Activated T-cell treated with anti-CD3 and anti-CD28 coated beads, Interleukin-2, amount 50 U/mL, for 72 hours (primary cell): ENCODE measurements at regions not wholly inside any gene's neighbourhood (a gene's known extent, or its start where the extent isn't known, plus 50 kb on each side); places are given as distances from the start of the nearest gene placed in this dataset.

Source experiments
- ATAC-seq, 2 donors: fragments of 150-1000 bp; cut with Tn5 transposase; replicated peaks in 1 of 2; 2 replicates each; pipeline ENCODE4 v1.10.0; 2021; ENCODE audit warnings: moderate library complexity in 2 of 2, mild to moderate bottlenecking in 1 of 2
- DNase-seq, 2 donors: peaks; one replicate each; pipeline ENCODE4 v3.0.0; 2021 to 2022; ENCODE audit warnings: mixed read lengths in 1 of 2
- H3K27ac Mint-ChIP-seq: one replicate; pipeline ENCODE4 v1.8.0; 2022; ENCODE audit warnings: mild to moderate bottlenecking, moderate library complexity, mixed read lengths
- H3K27me3 Mint-ChIP-seq: one replicate; pipeline ENCODE4 v1.8.0; 2022; ENCODE audit warnings: low read depth, mixed read lengths
- H3K36me3 Mint-ChIP-seq, 2 donors: one replicate each; pipeline ENCODE4 v1.8.0; 2022; ENCODE audit warnings: mixed read lengths in 2 of 2, mild to moderate bottlenecking in 1 of 2; ENCODE audit not compliant: insufficient read depth in 2 of 2
- H3K4me1 Mint-ChIP-seq: one replicate; pipeline ENCODE4 v1.8.0; 2022; ENCODE audit warnings: low read depth, mixed read lengths
- H3K4me3 Mint-ChIP-seq, 2 donors: one replicate each; pipeline ENCODE4 v1.8.0; 2022; ENCODE audit warnings: mild to moderate bottlenecking in 2 of 2, mixed read lengths in 2 of 2, moderate library complexity in 2 of 2
- H3K9me3 Mint-ChIP-seq, 2 donors: one replicate each; pipeline ENCODE4 v1.8.0; 2022; ENCODE audit warnings: mixed read lengths in 2 of 2

- no peak for DNase-seq
- Mint-ChIP-seq H3K27me3 (no peaks in the 10 kb centered on the region), H3K9me3 (peaks cover 4 to 5% of the 10 kb centered on the region in 2 donors), H3K4me3 (no peak overlapping the region), H3K27ac (no peak overlapping the region), H3K36me3 (no peaks in the 10 kb centered on the region), H3K4me1 (no peaks in the 10 kb centered on the region)
- no peak for ATAC-seq
Observed at GRCh38 chr9:81227507-81228245, 461.7 kb downstream of the TLE1 start.

DNA sequence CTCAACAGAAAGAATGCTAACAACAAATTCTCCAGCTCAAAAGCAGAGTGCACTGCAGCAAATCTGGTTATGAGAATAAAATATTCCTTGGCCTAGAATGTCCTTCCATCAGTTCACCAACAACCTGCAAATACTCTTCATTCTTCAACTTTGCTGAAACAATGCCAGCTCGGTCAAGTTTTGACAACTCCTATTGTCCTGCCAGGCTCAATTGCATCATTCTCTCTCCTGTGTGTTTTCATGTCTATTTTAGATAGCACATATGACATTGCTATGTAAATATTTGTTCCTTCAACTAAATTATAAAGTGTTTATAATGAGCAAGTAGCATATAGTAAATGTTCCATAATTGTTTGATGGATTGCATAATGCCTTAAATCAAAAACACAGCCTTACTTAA is 463.8 kb downstream of the TLE1 start:
- H3K36me3 Mint-ChIP-seq, result no peaks in the 10 kb centered on the region
- peaks cover 4 to 5% of the 10 kb centered on the region in 2 donors for H3K9me3 Mint-ChIP-seq
- H3K27ac Mint-ChIP-seq, result no peak overlapping the region
- H3K4me1 Mint-ChIP-seq, result no peaks in the 10 kb centered on the region
- no peak overlapping the region for H3K4me3 Mint-ChIP-seq
- no peaks in the 10 kb centered on the region for H3K27me3 Mint-ChIP-seq
- DNase-seq (no peak), ATAC-seq (no peak)

- no peak overlapping the region for H3K4me3 Mint-ChIP-seq
- H3K36me3 Mint-ChIP-seq, result no peaks in the 10 kb centered on the region
- H3K4me1 Mint-ChIP-seq, result no peaks in the 10 kb centered on the region
- no peak overlapping the region for H3K27ac Mint-ChIP-seq
- DNase-seq (no peak), ATAC-seq (no peak)
- no peaks in the 10 kb centered on the region for H3K27me3 Mint-ChIP-seq
- peaks cover 5 to 6% of the 10 kb centered on the region in 2 donors for H3K9me3 Mint-ChIP-seq
Observed at GRCh38 chr9:81224166-81225081, 464.9 kb downstream of the TLE1 start.

GRCh38 chr9:81214975-81215374 is 474.4 kb downstream of the TLE1 start:
- ATAC-seq, result no peak
- Mint-ChIP-seq H3K27me3 (no peaks in the 10 kb centered on the region), H3K4me1 (no peaks in the 10 kb centered on the region), H3K9me3 (peaks cover 6 to 7% of the 10 kb centered on the region in 2 donors), H3K27ac (no peak overlapping the region), H3K36me3 (no peaks in the 10 kb centered on the region), H3K4me3 (no peak overlapping the region)
- DNase-seq, result no peak

DNA sequence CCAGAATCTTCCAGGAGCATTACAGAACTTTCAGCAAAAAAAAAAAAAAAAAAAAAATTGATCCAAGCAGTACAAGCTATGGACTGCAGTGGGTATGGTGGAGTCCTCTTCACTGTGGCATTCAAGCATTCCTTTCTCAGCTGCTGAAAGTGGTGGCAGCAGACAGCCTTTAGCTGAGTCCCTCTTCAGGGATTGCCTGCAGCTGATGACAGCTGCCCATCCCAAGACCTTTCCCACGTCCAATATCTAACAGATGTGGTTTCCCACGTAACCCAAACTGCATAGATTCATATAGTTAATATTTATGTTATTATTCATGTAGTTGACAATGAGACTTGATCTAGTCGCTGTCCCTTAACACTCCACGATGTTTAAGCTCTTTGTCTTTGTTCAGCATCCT is 475.9 kb downstream of the TLE1 start:
- H3K27ac Mint-ChIP-seq, result no peak overlapping the region
- H3K36me3 Mint-ChIP-seq, result no peaks in the 10 kb centered on the region
- H3K9me3 Mint-ChIP-seq, result peaks cover 5 to 8% of the 10 kb centered on the region in 2 donors
- H3K27me3 Mint-ChIP-seq, result no peaks in the 10 kb centered on the region
- ATAC-seq (no peak), DNase-seq (no peak)
- H3K4me1 Mint-ChIP-seq, result no peaks in the 10 kb centered on the region
- H3K4me3 Mint-ChIP-seq, result no peak overlapping the region

GRCh38 chr9:81211741-81212140 is 477.6 kb downstream of the TLE1 start:
- H3K9me3 Mint-ChIP-seq, result peaks cover 2 to 7% of the 10 kb centered on the region in 2 donors
- H3K4me3 Mint-ChIP-seq, result no peak overlapping the region
- no peaks in the 10 kb centered on the region for H3K27me3 Mint-ChIP-seq
- DNase-seq (no peak), ATAC-seq (no peak)
- H3K4me1 Mint-ChIP-seq, result no peaks in the 10 kb centered on the region
- H3K27ac Mint-ChIP-seq, result no peak overlapping the region
- H3K36me3 Mint-ChIP-seq, result no peaks in the 10 kb centered on the region

GRCh38 chr9:81207651-81208050 is 481.7 kb downstream of the TLE1 start:
- Mint-ChIP-seq H3K27ac (no peak overlapping the region), H3K9me3 (peaks cover 0 to 4% of the 10 kb centered on the region in 2 donors), H3K4me1 (no peaks in the 10 kb centered on the region), H3K4me3 (no peak overlapping the region), H3K36me3 (no peaks in the 10 kb centered on the region), H3K27me3 (no peaks in the 10 kb centered on the region)
- no peak for ATAC-seq
- DNase-seq, result no peak

DNA sequence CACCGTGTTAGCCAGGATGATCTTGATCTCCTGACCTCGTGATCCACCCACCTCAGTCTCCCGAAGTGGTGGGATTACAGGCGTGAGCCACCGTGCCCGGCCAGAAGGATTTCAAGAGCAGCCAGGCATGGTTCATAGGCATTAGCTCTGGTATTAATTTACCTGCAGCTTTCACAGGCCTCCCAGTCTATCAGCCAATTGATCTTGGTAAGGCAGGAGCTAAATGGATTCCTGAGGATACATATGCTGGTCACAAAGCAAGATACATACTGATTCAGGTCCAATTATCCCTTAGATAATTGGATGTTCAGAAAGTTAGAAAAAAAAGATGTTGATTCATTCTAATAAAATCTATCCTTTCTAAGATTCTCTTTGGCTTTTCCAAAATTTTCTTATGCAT is 487.1 kb downstream of the TLE1 start:
- Mint-ChIP-seq H3K36me3 (peaks cover 0 to 1% of the 10 kb centered on the region in 2 donors), H3K9me3 (peaks cover 3 to 9% of the 10 kb centered on the region in 2 donors), H3K27ac (no peak overlapping the region), H3K4me1 (no peaks in the 10 kb centered on the region), H3K4me3 (no peak overlapping the region), H3K27me3 (no peaks in the 10 kb centered on the region)
- ATAC-seq, result no peak
- no peak for DNase-seq

- H3K27ac Mint-ChIP-seq, result no peak overlapping the region
- H3K36me3 Mint-ChIP-seq, result peaks cover 0 to 1% of the 10 kb centered on the region in 2 donors
- no peaks in the 10 kb centered on the region for H3K4me1 Mint-ChIP-seq
- DNase-seq (no peak), ATAC-seq (no peak)
- H3K27me3 Mint-ChIP-seq, result no peaks in the 10 kb centered on the region
- no peak overlapping the region for H3K4me3 Mint-ChIP-seq
- peaks cover 4 to 13% of the 10 kb centered on the region in 2 donors for H3K9me3 Mint-ChIP-seq
Observed at GRCh38 chr9:81195206-81195605, 494.1 kb downstream of the TLE1 start.

GRCh38 chr9:81193362-81194339 is 495.7 kb downstream of the TLE1 start:
- Mint-ChIP-seq H3K27ac (no peak overlapping the region), H3K4me1 (no peaks in the 10 kb centered on the region), H3K27me3 (no peaks in the 10 kb centered on the region), H3K36me3 (peaks cover 0 to 1% of the 10 kb centered on the region in 2 donors), H3K4me3 (no peak overlapping the region), H3K9me3 (peaks cover 4 to 10% of the 10 kb centered on the region in 2 donors)
- DNase-seq (no peak), ATAC-seq (no peak)

DNA sequence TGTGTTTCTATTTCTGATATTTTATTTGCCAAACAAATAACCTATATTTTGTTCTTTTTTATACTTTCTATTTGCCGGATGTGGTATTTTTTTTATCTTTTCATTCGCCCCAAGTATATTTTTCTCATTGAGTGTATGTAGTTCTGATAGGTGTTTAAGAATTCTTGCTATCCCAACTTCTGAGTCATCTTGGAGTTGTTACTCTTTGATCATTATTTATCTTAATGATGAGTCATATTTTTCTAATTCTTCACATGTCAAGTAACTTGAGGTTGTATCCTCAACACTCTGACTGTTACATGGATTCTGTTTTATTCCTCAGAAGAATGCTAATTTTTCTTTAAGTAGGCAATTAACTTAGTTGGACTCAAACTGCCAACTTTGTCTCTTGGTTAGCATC is 498.1 kb downstream of the TLE1 start:
- H3K9me3 Mint-ChIP-seq, result peaks cover 4 to 6% of the 10 kb centered on the region in 2 donors
- DNase-seq (no peak), ATAC-seq (no peak)
- H3K4me1 Mint-ChIP-seq, result no peaks in the 10 kb centered on the region
- H3K36me3 Mint-ChIP-seq, result no peaks in the 10 kb centered on the region
- H3K27ac Mint-ChIP-seq, result no peak overlapping the region
- H3K27me3 Mint-ChIP-seq, result no peaks in the 10 kb centered on the region
- no peak overlapping the region for H3K4me3 Mint-ChIP-seq

DNA sequence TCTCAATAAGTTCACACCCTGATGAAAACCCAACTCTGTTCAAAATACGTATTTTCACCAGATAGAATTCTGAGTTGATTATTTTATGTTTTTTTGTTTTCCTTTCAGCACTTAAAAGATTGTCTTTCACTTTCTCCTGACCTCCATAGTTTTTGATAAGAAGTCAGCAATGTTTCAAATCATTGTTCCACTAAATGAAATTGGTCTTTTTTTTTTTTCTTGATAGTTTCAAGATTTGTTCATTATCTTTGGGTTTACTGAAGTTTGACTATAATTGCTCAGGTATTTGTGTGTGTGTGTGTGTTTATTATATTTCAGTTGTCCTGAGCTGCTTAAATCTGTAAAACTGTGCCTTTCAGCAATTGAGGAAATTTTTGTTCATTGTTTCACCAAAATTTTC is 498.7 kb downstream of the TLE1 start:
- Mint-ChIP-seq H3K4me3 (no peak overlapping the region), H3K27ac (no peak overlapping the region), H3K9me3 (peaks cover 4 to 6% of the 10 kb centered on the region in 2 donors), H3K27me3 (no peaks in the 10 kb centered on the region), H3K4me1 (no peaks in the 10 kb centered on the region), H3K36me3 (no peaks in the 10 kb centered on the region)
- ATAC-seq, result no peak
- DNase-seq, result no peak
